SK-MEL-5 (cell line): ENCODE measurements at regions not wholly inside any gene's neighbourhood (a gene's known extent, or its start where the extent isn't known, plus 50 kb on each side); places are given as distances from the start of the nearest gene placed in this dataset.
"Not testable (repeated sequence)": the region's sequence is repeated elsewhere in the genome, so short reads cannot be mapped to it uniquely, and the experiment has no call there.

ENCODE experiments used
- DNase-seq: peaks from one replicate; pipeline ENCODE4 v3.0.0-alpha.2; 2016; ENCODE audit warnings: low read depth, low spot score
- in situ Hi-C: cut with HindIII; loops from 2 replicates; pipeline ENCODE4 v1.10.0; 2016; ENCODE audit warnings: low sequenced_read_pairs, high pct_unique_total_duplicates, low pct_unique_long_range_greater_than_20kb

DNA sequence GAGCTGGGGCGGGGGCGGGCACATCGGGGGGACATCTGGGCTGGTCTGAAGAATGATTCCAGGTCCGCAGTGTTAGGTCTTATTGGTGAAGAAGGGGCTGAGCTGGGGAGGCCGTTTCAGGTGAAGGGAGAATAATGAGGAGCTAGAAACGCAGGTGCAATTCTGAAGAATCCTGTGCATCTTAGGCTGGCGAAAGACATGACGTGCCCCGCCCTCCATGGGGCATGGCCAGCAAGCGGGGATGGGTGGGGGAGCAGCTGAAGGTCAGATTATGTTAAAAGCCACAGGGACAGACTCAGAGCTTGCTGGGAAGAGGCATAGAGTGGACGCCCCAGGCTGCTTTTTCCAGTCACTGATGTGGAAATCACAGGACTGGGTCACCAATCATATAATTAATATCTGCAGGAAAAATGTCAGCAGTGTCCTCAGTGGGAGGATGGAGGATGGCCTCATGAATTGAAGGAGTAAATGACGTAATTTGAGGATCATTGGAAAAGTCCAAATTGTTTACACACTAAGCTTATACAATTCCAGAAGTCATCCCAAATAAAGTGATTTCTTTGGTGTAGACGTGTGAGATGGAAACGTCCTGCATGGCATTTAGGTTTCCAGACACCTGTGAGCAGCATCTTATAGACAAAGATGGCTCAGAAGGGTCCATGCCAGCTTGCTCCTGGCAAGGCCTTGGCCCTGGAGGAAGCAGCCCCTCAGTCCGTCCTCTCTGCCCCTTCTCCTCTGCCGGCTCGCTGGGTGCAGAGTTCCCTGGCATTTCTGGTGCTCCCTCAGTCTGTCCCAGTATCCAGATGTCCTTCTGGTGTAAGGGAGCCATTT, 109.6 kb upstream of the FRMD1 start:
- DNase-seq: no peak
- in situ Hi-C loops: no loop called here

DNA sequence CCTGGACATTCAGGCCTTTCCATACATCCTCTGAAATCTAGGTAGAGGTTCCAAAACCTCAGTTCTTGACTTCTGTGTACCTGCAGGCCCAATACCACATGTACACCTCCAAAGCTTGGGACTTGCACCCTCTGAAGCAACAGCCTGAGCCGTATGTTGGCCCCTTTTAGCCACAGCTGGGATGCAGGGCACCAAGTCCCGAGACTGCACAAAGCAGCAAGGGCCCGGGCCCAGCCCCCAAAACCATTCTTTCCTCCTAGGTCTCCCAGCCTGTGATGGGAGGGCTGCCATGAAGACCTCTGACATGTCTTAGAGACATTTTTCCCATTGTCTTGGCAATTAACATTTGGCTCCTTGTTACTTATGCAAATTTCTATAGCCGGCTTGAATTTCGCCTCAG, 107.4 kb upstream of the FRMD1 start:
- DNase-seq: no peak
- in situ Hi-C loops: no loop called here

DNA sequence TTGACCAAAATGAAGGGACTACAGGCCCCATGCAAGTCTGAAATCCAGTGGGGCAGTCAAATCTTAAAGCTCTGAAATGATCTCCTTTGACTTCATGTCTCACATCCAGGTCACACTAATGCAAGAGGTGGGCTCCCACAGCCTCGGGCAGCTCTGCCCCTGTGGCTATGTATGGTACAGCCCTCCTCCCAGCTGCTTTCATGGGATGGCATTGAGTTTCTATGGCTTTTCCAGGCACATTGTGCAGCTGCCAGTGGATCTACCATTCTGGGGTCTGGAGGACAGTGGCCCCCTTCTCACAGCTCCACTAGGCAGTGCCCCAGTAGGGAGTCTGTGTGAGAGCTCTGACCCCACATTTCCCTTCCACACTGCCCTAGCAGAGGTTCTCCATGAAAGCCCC, 107.0 kb upstream of the FRMD1 start:
- DNase-seq, in situ Hi-C loops: not testable (repeated sequence)

DNA sequence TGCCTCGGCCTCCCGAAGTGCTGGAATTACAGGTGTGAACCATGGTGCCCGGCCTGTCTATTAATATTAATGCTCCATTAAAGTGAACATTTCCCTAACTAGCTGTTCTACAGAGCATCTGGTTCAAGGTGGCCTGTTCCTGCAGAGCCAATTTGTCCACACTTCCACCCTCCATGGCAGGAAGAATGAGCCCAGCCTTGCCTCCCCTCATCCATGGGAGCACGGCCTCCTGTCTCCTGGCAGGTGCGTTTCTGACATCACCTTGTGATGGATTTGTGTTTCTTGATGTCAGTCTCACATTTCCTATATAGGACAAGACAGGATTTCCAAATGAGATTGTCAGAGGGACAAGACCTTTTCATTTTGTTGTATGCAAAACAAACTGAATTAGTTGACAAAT, 105.7 kb upstream of the FRMD1 start:
- in situ Hi-C loops: no loop called here
- DNase-seq: no peak

DNA sequence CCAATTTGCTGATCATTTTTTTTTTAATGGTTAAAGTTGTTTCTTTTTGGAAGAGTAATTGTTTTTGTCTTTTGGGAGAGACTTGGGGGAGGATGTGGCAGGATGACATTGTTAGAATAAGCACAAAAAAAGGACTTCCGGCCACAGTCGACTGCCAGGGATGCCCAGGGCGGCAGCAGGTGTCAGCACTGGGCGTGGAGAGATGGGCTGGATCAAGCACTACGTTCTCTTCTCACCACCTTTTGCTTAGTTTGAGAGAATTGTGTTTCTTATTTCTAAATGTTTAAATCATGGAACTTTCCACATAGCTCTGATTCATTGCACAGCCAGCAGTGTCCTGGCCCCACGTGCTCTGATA, 104.6 kb upstream of the FRMD1 start:
- in situ Hi-C loops: no loop called here
- no peak for DNase-seq

DNA sequence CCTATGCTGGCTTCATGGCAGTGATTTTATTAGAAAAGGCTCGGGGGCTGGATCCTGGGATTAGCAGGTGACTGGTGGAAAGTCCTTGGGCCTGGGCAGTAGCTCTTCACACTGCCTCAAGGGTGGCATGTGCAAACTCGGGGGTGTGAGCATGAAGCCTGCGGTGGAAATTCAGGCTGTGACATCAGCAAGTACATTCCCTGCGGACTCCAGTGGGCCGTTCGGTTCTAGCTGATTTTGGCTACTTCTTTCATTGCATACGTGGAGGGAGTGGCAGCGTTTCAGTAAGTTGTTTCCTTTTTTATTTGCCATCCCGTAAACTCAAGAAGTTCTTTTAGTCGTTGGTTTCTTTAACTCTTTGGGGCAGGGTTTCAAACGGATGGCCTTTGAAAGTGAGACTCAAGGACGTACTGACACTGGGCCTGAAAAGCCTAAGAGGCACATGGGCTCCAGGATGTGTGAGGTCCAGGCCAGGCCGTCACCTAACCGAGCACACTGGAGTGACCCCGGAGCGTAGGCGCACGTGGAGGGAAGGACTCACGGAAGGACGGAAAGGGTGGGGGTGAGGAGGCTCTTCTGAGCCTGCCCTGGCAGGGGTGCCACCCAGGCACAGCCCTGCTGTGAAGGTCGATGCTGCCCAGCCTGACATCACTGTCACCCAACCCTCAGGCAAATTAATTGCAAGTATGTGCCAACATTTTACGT, 104.0 kb upstream of the FRMD1 start:
- no peak for DNase-seq
- in situ Hi-C loops: no loop called here

DNA sequence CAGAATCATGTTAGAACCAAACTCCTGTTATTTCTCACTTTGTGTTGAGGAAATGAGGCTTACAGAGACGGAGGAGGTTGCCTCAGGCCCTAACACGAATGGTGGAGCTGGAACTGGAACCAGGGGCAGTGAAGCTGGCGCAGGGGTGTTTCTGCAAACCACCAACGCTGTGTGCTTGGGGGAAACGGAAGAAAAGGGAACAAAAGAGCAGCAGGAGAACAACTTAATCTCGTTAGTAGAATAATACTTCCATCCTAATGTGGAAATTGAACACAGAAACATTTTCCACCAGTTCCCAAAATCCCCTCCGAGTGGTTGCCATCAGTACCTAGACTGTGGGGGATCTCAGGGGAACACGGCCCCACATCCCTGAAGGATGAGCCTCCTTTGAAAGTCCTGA, 103.4 kb upstream of the FRMD1 start:
- DNase-seq: no peak

DNA sequence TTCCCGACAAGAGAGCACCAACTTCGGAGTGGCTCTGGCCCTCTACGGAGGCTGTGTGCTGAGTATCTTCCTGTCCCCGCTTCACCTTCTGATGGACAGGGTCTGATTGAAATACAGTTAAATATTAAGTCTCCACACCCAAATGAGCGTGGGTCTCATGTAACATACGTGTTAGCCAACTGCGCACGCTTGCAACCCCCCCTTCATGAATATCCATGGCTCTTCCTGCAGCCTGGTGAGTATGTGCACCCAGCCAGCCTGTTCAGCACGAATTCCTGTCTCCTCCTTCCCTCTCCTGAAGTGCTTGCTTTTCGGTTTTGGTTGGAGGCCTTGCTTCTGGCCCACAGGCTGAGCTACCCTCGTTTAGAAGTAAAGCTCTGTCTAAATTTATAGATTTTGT, 102.9 kb upstream of the FRMD1 start:
- no peak for DNase-seq
- in situ Hi-C loops: no loop called here

More for the DNA sequence above, 103.4 kb upstream of the FRMD1 start:
- in situ Hi-C loops: no loop called here

DNA sequence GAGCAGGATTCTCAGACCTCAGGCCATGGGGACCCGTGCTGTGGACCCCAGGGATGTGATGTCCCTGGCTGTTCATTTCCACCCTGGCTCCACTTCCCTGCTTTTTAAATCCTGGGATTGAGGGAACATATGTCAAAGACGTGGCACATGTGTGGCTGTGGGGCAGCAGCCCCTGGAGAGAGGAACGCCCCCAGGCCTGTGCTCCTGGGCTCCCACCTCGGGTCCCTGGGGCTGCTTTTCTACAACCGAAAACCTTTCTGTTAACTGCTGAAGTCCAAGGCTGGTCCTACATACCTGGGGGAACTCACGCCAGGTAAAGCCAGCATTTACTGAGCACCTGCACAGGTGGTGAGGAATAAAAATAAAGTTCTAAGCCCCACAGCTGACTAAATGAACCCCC, 102.3 kb upstream of the FRMD1 start:
- in situ Hi-C loops: no loop called here
- no peak for DNase-seq

DNA sequence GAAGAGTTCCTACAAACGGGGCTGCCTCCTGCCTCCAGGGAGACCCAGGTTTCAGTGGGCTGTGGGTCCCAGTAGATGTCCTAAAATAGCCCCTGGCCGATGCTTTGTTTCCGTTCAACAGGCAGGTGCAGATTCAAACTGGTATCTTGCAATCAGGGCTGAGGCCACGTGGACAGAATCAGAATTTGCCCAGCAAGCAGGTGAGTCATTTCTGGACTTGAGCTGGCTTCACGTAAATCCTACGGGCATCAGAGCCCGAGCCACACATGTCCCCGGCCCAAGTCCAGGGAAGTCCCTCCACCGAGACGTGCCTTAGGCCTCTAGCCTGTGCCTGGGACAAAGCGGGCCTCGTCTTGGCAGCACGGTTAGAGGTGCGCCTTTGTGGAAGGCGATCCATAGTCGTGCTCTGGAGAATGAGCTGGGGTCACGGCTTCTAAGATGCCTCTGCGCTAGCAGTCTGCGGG, 101.6 kb upstream of the FRMD1 start:
- in situ Hi-C loops: no loop called here
- DNase-seq: no peak

DNA sequence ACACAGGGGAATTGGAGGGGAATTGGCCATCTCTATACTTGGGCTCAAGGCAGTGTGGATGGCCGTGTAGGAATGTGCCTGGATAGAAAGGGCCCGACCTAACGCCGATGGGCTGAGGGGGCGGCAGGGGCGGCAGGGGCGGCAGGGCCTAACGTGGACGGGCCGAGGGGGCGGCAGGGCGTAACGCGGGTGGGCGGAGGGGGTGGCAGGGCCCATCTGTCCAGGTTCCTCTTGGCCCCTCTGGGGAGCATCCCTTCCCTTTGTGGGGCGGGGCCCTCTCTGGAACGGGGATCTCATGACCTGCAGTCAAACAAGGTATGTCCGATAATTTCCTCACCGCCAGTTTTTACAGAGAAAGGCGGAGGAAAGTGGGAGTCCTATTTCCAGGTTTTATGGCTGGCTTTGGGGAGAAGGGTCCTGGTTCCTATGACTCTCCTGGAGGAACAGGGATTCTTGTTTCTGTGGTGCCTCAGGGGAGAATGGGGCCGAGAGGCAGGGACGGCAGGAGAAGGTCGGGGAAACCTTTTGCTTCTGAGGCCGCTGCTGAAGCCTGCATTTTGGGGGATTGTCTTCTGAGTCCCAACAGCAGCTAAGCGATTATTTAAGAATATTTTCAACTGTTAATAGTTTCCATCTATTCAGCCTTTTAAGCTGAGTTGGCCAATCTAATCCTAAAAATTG, 100.8 kb upstream of the FRMD1 start:
- no peak for DNase-seq
- in situ Hi-C loops: no loop called here

DNA sequence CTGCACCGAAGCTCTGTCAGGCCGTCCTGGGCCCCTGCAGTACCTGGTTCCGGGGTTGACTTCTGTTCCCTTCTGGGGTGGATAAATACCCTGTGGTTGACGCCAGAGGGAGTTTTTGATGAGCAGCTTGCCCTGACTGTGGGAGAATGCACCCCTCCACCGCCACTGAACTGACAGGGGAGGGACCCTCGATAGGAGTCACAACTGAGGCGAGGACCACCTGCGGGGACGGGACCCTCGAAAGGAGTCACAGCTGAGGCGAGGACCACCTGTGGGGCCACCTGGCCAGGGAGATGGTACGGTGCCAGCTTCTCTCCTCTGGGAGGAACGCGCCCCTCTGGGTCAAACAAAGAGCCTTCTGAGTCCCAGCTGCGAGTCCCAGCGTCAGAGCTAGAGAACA, 100.1 kb upstream of the FRMD1 start:
- DNase-seq: no peak

DNA sequence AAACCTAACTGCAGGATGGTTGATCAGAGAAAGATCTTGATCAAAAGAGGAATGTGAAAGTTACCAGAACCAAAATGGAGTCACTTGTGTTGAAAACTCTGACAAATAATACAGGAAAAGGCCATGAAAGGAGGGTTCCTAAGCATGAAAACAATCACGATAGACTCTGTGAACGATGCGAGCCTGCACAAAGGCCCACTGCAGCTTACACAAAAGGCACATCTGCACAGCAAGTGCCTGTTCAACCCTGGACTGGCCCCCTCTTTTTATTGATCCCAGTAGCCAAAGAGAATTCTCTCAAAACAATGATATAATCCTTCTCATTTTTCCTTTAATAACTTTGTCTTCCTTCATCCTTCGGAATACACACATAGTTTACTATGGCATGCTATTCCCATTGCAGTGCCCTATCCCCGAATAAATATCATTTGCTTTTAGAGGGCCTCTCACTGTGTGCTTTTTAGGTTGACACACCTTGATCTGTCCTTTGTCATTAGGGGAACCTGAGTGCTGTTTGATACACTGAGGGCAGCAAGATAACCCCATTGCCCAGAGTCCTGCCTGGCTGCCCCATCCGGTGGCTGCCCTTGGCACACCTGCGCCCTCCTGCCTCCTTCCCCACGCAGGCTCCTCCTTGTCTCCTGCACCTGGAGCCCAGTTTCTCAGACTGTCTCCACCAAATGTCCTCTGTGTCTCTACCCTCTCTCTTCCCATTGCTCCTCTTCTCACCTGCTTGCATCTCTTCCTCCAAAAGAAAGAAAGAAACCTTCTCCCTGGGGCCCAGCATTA, 98.3 kb upstream of the FRMD1 start:
- in situ Hi-C loops: no loop called here
- DNase-seq: no peak

More for the DNA sequence above, 100.1 kb upstream of the FRMD1 start:
- in situ Hi-C loops: no loop called here

DNA sequence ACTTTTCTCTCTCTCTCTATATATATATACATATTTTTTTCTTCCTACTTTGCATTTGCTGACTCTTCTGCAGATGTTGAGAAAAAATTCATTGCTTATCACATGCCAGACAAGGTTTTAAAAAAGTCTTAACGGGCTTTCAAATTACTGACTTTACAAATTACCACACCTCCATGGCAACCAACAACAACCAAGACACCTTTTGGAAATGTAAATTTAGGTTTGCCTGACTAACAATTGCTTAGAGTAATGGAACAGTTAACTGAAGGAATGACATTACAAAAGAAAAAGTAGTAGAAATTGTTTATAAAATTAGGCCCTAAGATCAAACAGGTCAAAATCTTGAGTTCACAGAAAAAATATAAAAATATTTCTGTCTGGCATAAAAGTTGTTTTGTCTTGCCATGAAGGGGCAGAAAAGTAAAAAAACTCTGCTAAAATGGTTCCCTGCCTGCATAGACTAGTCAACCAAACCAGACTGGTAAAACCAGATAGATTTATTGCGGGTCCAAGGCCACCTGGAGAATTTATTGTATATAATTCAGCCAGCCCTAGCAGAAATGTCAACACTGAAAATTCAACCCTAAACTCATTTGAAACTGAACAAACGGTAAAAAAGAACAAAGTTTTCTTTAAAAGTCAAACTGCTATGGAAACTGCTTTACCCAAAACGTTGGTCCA, 92.8 kb upstream of the FRMD1 start:
- in situ Hi-C loops: no loop called here
- DNase-seq: no peak

DNA sequence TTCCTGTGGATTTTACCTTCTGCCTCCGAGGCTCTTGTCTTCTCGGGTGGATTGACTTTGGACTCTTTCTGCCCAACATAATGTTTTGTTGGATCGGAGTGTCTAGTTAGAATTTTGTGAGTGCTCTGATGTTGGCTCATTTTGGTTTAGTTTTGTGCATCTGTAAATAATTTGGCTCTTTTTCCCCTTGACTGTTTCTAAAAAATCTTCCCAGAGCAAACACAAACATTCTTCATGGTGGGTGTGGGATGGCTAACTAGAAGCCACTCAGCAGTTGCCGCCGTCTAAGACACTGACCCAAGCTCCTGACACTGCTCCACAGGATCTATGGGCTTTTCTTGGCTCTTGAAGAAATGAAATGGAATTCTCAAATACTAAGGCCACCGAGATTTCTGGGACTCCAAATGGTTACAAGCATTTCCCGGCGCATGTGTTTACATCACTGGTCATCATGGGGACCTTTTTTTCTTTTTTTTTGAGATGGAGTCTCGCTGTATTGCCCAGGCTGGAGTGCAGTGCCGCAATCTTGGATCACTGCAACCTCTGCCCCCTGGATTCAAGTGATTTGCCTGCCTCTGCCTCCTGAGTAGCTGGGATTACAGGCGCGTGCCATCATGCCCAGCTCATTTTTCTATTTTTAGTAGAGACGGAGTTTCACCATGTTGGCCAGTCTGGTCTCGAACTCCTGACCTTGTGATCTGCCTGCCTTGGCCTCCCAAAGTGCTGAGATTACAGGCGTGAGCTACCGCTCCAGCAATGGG, 92.0 kb upstream of the FRMD1 start:
- in situ Hi-C loops: no loop called here
- no peak for DNase-seq

DNA sequence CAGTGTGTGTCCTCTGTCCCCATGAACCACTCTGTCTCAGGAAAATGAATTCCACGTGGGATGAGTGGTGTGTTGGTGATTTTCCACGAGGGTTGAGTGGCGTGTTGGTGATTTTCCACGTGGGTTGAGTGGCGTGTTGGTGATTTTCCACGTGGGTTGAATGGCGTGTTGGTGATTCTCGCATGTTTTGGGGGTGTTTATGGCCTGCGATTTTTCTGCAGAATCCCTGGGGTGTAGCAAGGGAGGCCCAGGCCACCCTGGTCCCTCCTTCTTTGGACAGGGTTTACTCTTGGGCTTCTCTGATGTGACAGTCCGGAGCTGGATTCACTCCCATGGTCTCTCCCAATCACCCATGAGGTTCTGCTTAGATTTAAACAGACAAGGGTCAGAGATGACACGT, 90.6 kb upstream of the FRMD1 start:
- in situ Hi-C loops: no loop called here
- no peak for DNase-seq

DNA sequence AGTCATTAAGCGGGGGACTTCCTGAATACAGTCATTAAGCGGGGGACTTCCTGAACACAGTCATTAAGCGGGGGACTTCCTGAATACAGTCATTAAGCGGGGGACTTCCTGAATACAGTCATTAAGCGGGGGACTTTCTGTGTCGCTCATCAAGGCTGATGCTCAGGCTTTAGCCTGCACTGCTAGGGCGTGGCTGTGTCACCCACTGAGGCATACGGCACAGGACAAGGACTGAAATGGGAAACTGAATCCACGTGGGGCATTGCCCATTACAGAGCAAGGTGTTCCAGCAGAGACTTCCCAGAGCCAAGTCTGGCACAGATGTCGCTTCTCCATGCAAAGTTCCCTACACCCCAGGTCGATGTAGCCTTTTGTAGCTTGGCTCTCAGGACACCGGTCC, 89.9 kb upstream of the FRMD1 start:
- DNase-seq, in situ Hi-C loops: not testable (repeated sequence)
